HCT116 (cell line): ENCODE measurements at regions not wholly inside any gene's neighbourhood (a gene's known extent, or its start where the extent isn't known, plus 50 kb on each side); places are given as distances from the start of the nearest gene placed in this dataset.

Experiments
- ATAC-seq: fragments of 200-7000 bp; cut with Tn5 transposase; 2 replicates; pipeline ENCODE4 v1.9.1; 2020; ENCODE audit warnings: mild to moderate bottlenecking, moderate library complexity
- BruUV-seq: library from RNA; stranded (reverse); fragments of 400-500 nt; replicated peaks from 2 replicates; lab custom pipeline; 2021; lab: Mats Ljungman, UMichigan
- CTCF ChIA-PET: fragments of 300-600 bp; sonication (Branson Sonifier 250); formaldehyde crosslinking; loops from one replicate; lab custom pipeline; 2021; ENCODE audit warnings: antibody characterized with exemption; lab: Charles Lee
- POLR2A ChIA-PET: fragments of 300-600, 350-600 bp; sonication (Branson Sonifier 250); formaldehyde crosslinking; loops from one replicate; lab custom pipeline; 2021; ENCODE audit warnings: antibody characterized with exemption; lab: Charles Lee
- RAD21 ChIA-PET, 2 experiments: fragments of 300-600 bp; sonication (Branson Sonifier 250); formaldehyde crosslinking; loops; one replicate each; lab custom pipeline; 2023; ENCODE audit warnings: low total read pairs in 2 of 2; ENCODE audit not compliant: uncharacterized antibody in 2 of 2, unreplicated experiment in 2 of 2, low non-redundant PET in 1 of 2; lab: Charles Lee
- DNase-seq: peaks from one replicate; pipeline ENCODE4 v3.0.0-alpha.2; 2010; ENCODE audit warnings: low read depth, low spot score
- H2AFZ ChIP-seq: fragments of 200-600 bp; shearing (Covaris generic), sonication (generic); 2 replicates; pipeline ENCODE4 v1.6.1; 2017; ENCODE audit warnings: low read depth, mixed run types, mixed read lengths, antibody characterized with exemption, low read length; ENCODE audit not compliant: poor library complexity, severe bottlenecking
- H3K27ac ChIP-seq: 2 replicates; pipeline ENCODE4 v1.5.1; 2012; ENCODE audit warnings: low read depth, low read length
- H3K27me3 ChIP-seq: fragments of 200-600 bp; sonication (generic); 2 replicates; pipeline ENCODE4 v1.6.1; 2016; ENCODE audit warnings: mixed run types, low read length, mixed read lengths; ENCODE audit not compliant: insufficient read depth
- H3K36me3 ChIP-seq, 2 experiments: fragments of 200-500 bp in 1 of 2; fragments of 200-600 bp in 1 of 2; sonication (Bioruptor generic) in 1 of 2; sonication (generic) in 1 of 2; 2 replicates each; pipeline versions ENCODE4 v1.5.1 to v1.6.1; 2014 to 2016; ENCODE audit warnings: low read length in 2 of 2, inconsistent platforms in 1 of 2, mixed read lengths in 1 of 2, mixed run types in 1 of 2; ENCODE audit not compliant: insufficient read depth in 2 of 2, control insufficient read depth in 1 of 2
- H3K4me1 ChIP-seq, 2 experiments: fragments of 200-600 bp in 1 of 2; sonication (generic) in 1 of 2; 2 replicates each; pipeline versions ENCODE4 v1.5.1 to v1.6.1; 2012 to 2017; ENCODE audit warnings: low read length in 2 of 2, inconsistent platforms in 1 of 2, mild to moderate bottlenecking in 1 of 2, mixed read lengths in 1 of 2, mixed run types in 1 of 2, moderate library complexity in 1 of 2; ENCODE audit not compliant: insufficient read depth in 2 of 2, control insufficient read depth in 1 of 2
- H3K4me2 ChIP-seq: fragments of 200-600 bp; sonication (generic); 2 replicates; pipeline ENCODE4 v1.6.1; 2017; ENCODE audit warnings: mixed run types, low read length, mixed read lengths
- H3K4me3 ChIP-seq, 2 experiments: fragments of 200-600 bp in 1 of 2; sonication (generic) in 1 of 2; replicated peaks in 1 of 2; 2 replicates each; pipeline ENCODE4 v1.5.1; 2011 to 2016; ENCODE audit warnings: low read length in 2 of 2, control low read depth in 1 of 2, low read depth in 1 of 2, mild to moderate bottlenecking in 1 of 2, mixed read lengths in 1 of 2, mixed run types in 1 of 2
- H3K79me2 ChIP-seq: fragments of 200-600 bp; sonication (generic); 2 replicates; pipeline ENCODE4 v1.6.1; 2017; ENCODE audit warnings: mild to moderate bottlenecking, mixed run types, low read length, moderate library complexity, mixed read lengths; ENCODE audit not compliant: insufficient read depth
- H3K9ac ChIP-seq: fragments of 200-600 bp; sonication (generic); 2 replicates; pipeline ENCODE4 v1.6.1; 2016; ENCODE audit warnings: low read length, mixed read lengths
- H3K9me2 ChIP-seq: fragments of 200-600 bp; sonication (generic), shearing (Covaris generic); 2 replicates; pipeline ENCODE4 v1.6.1; 2017; ENCODE audit warnings: mixed run types, mild to moderate bottlenecking, moderate library complexity; ENCODE audit not compliant: insufficient read depth
- H3K9me3 ChIP-seq, 2 experiments: fragments of 200-500 bp in 1 of 2; fragments of 200-600 bp in 1 of 2; sonication (Bioruptor generic) in 1 of 2; sonication (generic) in 1 of 2; 2 replicates each; pipeline ENCODE4 v1.6.1; 2014 to 2017; ENCODE audit warnings: low read length in 2 of 2, mixed read lengths in 2 of 2, inconsistent platforms in 1 of 2, low read depth in 1 of 2, mild to moderate bottlenecking in 1 of 2, mixed run types in 1 of 2, moderate library complexity in 1 of 2; ENCODE audit not compliant: control insufficient read depth in 1 of 2, insufficient read depth in 1 of 2
- H4K20me1 ChIP-seq: fragments of 200-600 bp; sonication (generic), shearing (Covaris generic); 2 replicates; pipeline ENCODE4 v1.6.1; 2017; ENCODE audit warnings: mixed run types, mild to moderate bottlenecking, moderate library complexity; ENCODE audit not compliant: insufficient read depth
- CEBPB ChIP-seq: IDR thresholded peaks from 2 replicates; pipeline ENCODE4 v1.6.1; 2012; ENCODE audit warnings: low read depth
- ELF1 ChIP-seq: IDR thresholded peaks from 2 replicates; pipeline ENCODE4 v1.6.1; 2012; ENCODE audit warnings: low read depth, borderline replicate concordance
- EZH2phosphoT487 ChIP-seq: fragments of 200-600 bp; IDR thresholded peaks from 2 replicates; pipeline ENCODE4 v1.6.1; 2018; ENCODE audit warnings: antibody characterized with exemption, borderline replicate concordance
- FOSL1 ChIP-seq: IDR thresholded peaks from 2 replicates; pipeline ENCODE4 v1.6.1; 2012; ENCODE audit warnings: low read depth
- POLR2AphosphoS5 ChIP-seq: IDR thresholded peaks from 2 replicates; pipeline ENCODE4 v1.6.1; 2011; ENCODE audit warnings: mild to moderate bottlenecking, low read depth, low read length, moderate library complexity
- RAD21 ChIP-seq: IDR thresholded peaks from 2 replicates; pipeline ENCODE4 v1.6.1; 2012; ENCODE audit warnings: low read depth, mild to moderate bottlenecking
- SP1 ChIP-seq: IDR thresholded peaks from 2 replicates; pipeline ENCODE4 v1.6.1; 2012; ENCODE audit warnings: low read depth
- SRF ChIP-seq: IDR thresholded peaks from 2 replicates; pipeline ENCODE4 v1.6.1; 2012; ENCODE audit warnings: low read depth
- TCF7L2 ChIP-seq: IDR thresholded peaks from 2 replicates; pipeline ENCODE4 v1.7.0; 2011; ENCODE audit warnings: borderline replicate concordance, inconsistent platforms; ENCODE audit not compliant: insufficient read depth, insufficient read length; ENCODE audit errors: extremely low read depth
- YY1 ChIP-seq: IDR thresholded peaks from 2 replicates; pipeline ENCODE4 v1.6.1; 2011; ENCODE audit warnings: low read length, low read depth, moderate library complexity, mild to moderate bottlenecking; ENCODE audit not compliant: insufficient replicate concordance; ENCODE audit errors: extremely low read depth
- ZNF274 ChIP-seq: fragments of 200-500 bp; sonication (Bioruptor generic); IDR thresholded peaks from 2 replicates; pipeline ENCODE4 v1.6.1; 2014; ENCODE audit warnings: mild to moderate bottlenecking, low read depth, low read length, inconsistent platforms
- intact Hi-C: fragments of 100-400 bp; cut with micrococcal nuclease; formaldehyde crosslinking; loops from 2 replicates; pipeline ENCODE4 v1.10.0; 2022
- TF ChIP-seq, protein P1 (sequence below), 3 experiments: fragments of 200-600 bp in 1 of 3; sonication (generic) in 1 of 3; IDR thresholded peaks in 2 of 3; conservative IDR thresholded peaks in 1 of 3; 2 replicates each; pipeline ENCODE4 v1.5.1; 2012 to 2017; ENCODE audit warnings: low read depth in 2 of 3, low read length in 2 of 3, antibody characterized with exemption in 1 of 3, borderline replicate concordance in 1 of 3, control low read depth in 1 of 3, mild to moderate bottlenecking in 1 of 3, mixed read lengths in 1 of 3, mixed run types in 1 of 3, moderate library complexity in 1 of 3; ENCODE audit not compliant: insufficient read depth in 1 of 3
- TF ChIP-seq, protein P2 (sequence below): IDR thresholded peaks from 2 replicates; pipeline ENCODE4 v1.6.1; 2011; ENCODE audit warnings: mild to moderate bottlenecking, low read length, moderate library complexity; ENCODE audit not compliant: insufficient replicate concordance; ENCODE audit errors: extremely low read depth

DNA sequence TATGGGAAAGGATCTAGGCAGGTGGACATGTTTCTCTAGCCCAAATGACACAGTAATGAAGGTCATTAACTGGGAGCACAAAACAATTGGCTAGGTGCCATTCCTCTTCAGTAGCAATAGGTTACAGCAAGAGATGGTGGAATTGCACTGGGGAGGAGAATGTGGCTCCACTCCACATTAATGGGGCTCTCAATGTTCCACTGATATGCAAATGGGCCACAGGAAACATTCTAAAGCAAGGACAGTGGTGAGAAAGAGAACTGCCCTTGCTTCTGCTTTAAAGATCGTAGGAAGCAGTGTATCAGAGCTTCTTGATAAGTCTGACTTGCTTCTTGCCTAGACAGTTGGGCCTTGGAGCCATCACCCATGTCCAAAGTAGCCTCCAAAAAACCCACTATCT lies 271.4 kb upstream of the PPP2R3A start:
- ChIA-PET POLR2A (no interaction called here), CTCF (no interaction called here), RAD21 (no interaction called here)
- H3K79me2 ChIP-seq, result no peaks in the 10 kb centered on the region
- no peak overlapping the region for H3K4me3 ChIP-seq
- DNase-seq (no peak), ATAC-seq (no peak)
- no TSS peak for BruUV-seq
- H3K4me1 ChIP-seq, result no peaks in the 10 kb centered on the region
- H3K27me3 ChIP-seq, result no peaks in the 10 kb centered on the region
- no peak overlapping the region for H3K9ac ChIP-seq
- H3K27ac ChIP-seq, result no peak overlapping the region
- no peaks in the 10 kb centered on the region for H3K9me2 ChIP-seq
- H3K36me3 ChIP-seq, result no peaks in the 10 kb centered on the region
- H2AFZ ChIP-seq, result no peak overlapping the region
- no peak overlapping the region for H3K4me2 ChIP-seq
- no peaks in the 10 kb centered on the region for H3K9me3 ChIP-seq
- TF ChIP-seq RAD21, result no peak
- TF ChIP-seq CEBPB, result no peak
- TF ChIP-seq, all 23 proteins: peak for 0
- no peaks in the 10 kb centered on the region for H4K20me1 ChIP-seq
- intact Hi-C loops, result no loop called here

DNA sequence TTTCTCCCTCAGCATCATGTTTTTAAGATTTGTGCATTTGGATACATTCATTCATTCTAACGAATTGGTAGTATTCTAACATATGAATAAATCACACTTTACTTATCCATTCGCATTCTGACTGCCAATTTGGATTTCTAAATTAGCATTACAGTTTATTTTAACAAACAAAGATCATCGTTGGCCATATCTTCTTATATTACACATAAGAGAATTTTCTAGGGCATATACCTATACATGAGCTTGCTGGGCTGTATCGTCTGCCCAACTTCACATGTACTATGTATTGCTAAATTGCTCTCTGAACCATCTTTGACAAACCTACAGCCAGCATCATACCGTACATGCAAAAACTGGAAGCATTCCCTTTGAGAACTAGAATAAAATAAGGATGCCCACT lies 265.8 kb upstream of the PPP2R3A start:
- ChIA-PET RAD21 (no interaction called here), POLR2A (no interaction called here)
- no peaks in the 10 kb centered on the region for H3K4me1 ChIP-seq
- TF ChIP-seq YY1, result no peak
- TF ChIP-seq ELF1, result no peak
- no peak for TF ChIP-seq ZNF274
- no peak for TF ChIP-seq FOSL1
- TF ChIP-seq SRF, result no peak
- TF ChIP-seq SP1, result no peak
- TF ChIP-seq, protein P1, sequence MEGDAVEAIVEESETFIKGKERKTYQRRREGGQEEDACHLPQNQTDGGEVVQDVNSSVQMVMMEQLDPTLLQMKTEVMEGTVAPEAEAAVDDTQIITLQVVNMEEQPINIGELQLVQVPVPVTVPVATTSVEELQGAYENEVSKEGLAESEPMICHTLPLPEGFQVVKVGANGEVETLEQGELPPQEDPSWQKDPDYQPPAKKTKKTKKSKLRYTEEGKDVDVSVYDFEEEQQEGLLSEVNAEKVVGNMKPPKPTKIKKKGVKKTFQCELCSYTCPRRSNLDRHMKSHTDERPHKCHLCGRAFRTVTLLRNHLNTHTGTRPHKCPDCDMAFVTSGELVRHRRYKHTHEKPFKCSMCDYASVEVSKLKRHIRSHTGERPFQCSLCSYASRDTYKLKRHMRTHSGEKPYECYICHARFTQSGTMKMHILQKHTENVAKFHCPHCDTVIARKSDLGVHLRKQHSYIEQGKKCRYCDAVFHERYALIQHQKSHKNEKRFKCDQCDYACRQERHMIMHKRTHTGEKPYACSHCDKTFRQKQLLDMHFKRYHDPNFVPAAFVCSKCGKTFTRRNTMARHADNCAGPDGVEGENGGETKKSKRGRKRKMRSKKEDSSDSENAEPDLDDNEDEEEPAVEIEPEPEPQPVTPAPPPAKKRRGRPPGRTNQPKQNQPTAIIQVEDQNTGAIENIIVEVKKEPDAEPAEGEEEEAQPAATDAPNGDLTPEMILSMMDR (IDR thresholded peaks at IDR 0.05 in 2 of 3, conservative IDR thresholded peaks at IDR 0.05 in 1 of 3; ENCODE audit: borderline replicate concordance in 1 of 3, insufficient read depth in 1 of 3, low read depth in 2 of 3, low read length in 2 of 3), result no peak
- no peak for TF ChIP-seq TCF7L2
- TF ChIP-seq, protein P2, sequence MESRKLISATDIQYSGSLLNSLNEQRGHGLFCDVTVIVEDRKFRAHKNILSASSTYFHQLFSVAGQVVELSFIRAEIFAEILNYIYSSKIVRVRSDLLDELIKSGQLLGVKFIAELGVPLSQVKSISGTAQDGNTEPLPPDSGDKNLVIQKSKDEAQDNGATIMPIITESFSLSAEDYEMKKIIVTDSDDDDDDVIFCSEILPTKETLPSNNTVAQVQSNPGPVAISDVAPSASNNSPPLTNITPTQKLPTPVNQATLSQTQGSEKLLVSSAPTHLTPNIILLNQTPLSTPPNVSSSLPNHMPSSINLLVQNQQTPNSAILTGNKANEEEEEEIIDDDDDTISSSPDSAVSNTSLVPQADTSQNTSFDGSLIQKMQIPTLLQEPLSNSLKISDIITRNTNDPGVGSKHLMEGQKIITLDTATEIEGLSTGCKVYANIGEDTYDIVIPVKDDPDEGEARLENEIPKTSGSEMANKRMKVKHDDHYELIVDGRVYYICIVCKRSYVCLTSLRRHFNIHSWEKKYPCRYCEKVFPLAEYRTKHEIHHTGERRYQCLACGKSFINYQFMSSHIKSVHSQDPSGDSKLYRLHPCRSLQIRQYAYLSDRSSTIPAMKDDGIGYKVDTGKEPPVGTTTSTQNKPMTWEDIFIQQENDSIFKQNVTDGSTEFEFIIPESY, result no peak
- TF ChIP-seq EZH2phosphoT487, result no peak
- TF ChIP-seq POLR2AphosphoS5, result no peak
- TF ChIP-seq, all 23 proteins: peak for 0
- H4K20me1 ChIP-seq, result no peaks in the 10 kb centered on the region
- no peak overlapping the region for H3K4me2 ChIP-seq
- no peaks in the 10 kb centered on the region for H3K9me3 ChIP-seq
- ATAC-seq (no peak), DNase-seq (no peak)
- no peaks in the 10 kb centered on the region for H3K79me2 ChIP-seq
- BruUV-seq, result no TSS peak
- no peaks in the 10 kb centered on the region for H3K36me3 ChIP-seq
- 0 out of 2 replicates have a peak, but pooled peaks cover 5% of the 10 kb centered on the region for H3K27me3 ChIP-seq
- intact Hi-C loops, result no loop called here
- no peak overlapping the region for H3K27ac ChIP-seq
- no peaks in the 10 kb centered on the region for H3K9me2 ChIP-seq
- no peak overlapping the region for H2AFZ ChIP-seq
- no peak overlapping the region for H3K9ac ChIP-seq
- CTCF ChIA-PET, result no interaction called here
- no peak overlapping the region for H3K4me3 ChIP-seq
